NCI-H1092 treated with DMSO at 0.1 percent for 48 hours (cell line): ENCODE measurements at regions not wholly inside any gene's neighbourhood (a gene's known extent, or its start where the extent isn't known, plus 50 kb on each side); places are given as distances from the start of the nearest gene placed in this dataset.

Experiments
- DNase-seq: peaks from one replicate; lab custom pipeline; 2025; lab: John Stamatoyannopoulos, UW

GRCh38 chr20:23205211-23205610 is 119.1 kb upstream of the CD93 start:
- DNase-seq: peak; percentile 51

DNA sequence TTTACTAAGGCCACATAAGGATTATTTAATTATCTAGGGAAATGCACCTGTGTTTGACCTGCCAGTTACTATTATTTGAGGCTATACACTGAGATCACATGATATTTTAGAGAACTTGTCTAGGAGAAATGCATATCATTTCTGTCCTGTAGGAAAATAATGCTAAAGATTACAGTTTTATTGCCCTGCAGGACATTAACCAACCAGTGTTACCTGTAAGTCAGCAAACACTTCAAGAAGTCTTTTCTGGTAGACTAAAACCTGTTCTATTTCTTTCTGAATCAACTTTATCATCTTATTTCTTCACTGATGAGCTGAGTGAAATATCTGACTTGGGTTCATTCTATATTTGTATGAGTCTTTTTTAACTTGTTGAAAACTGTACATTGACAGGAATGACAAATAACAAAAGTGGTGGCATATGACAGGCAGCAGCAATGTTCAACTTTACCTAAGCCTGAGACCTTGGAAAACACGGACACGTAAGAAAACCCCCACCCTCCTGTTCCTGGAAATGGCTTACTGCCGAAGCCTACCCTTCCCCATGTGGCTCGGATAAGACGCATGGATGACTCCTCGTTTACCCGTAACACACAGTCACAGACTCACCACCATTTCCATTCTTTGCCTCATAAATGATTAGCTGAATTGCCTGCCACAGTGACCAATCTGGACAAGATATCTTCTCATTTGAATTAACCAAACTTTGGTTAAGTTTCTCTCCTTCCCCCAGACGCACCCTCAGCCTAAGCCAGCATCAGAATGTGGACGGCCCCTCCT is 118.0 kb upstream of the CD93 start:
- DNase-seq: no peak

GRCh38 chr20:23203310-23203709 is 117.2 kb upstream of the CD93 start:
- no peak for DNase-seq

DNA sequence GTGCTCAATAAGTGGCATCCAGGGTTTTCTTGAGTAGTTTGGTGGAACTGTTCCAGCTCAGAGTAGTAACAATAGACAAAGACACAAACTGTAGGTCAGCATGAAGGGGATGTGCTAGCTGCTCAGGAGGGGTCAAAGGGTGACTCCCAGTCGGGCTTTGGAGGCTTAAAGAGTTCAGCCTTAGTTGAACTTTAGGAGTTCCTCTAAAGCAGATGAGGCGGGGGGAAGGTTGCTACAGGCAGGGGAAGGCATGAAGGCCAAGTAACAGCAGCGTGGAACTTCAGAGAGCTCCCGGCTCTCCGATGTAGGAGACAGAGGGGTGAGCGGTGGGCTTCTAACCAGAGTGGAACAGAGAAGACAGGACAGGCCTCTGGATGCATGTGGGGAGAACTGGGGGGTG is 115.5 kb upstream of the CD93 start:
- DNase-seq: no peak

- DNase-seq: peak; percentile 23
These were observed 114.8 kb upstream of the CD93 start for GRCh38 chr20:23200914-23201313.

DNA sequence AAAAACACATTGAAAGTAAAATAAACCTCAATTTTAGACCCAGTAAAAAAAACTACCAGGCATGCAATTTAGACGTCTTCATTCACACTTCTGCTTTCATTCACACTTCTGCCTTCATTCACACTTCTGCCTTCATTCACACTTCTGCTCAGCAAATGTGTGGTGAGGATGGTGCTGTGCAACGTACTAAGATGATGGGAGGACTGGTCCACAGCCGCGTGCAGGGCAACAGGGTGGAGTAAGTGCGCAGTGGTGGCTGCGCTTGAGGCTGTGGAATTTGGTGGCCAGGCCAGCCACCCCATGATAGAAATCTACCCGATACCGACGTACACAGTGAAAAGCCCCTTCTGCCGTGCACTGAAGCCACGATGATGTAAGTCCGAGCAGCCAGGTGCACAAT is 114.3 kb upstream of the CD93 start:
- no peak for DNase-seq

DNA sequence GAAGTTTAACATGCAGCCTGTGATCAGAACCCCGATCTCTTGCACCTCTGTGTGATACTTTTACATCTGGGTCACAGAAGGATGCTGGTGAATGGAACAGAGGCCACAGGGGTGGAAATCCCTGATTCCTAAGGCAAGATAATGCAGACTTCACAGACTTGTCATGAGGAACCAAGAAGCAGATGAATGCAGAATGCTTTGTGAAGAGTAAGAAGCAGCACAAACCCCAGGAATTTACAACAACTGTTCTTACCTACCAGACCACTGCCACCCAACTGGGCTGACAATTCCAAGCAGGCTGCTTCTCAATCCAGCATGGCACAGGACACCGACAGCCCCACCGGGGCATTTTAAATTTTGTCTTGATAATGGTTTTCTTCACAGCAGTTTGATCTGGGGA is 113.2 kb upstream of the CD93 start:
- no peak for DNase-seq

DNA sequence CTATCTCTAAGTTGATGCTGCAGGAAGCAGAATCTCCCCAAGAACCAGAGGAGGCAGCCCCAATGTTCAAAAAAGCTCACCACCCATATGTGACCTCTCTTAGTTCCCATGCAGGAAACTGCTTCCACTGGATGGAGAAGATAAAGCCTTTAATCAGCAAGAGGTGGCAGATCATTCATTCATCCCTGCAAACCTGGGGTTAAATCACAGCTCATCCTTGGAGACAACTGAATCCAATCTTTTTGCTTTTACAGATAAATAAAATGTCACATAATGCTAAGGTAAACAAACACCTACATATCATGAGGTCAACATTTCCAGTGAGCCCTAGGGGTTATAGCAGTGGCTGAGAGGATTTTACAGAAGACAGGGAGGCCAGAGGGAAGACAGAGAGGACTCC is 112.7 kb upstream of the CD93 start:
- DNase-seq: no peak

DNA sequence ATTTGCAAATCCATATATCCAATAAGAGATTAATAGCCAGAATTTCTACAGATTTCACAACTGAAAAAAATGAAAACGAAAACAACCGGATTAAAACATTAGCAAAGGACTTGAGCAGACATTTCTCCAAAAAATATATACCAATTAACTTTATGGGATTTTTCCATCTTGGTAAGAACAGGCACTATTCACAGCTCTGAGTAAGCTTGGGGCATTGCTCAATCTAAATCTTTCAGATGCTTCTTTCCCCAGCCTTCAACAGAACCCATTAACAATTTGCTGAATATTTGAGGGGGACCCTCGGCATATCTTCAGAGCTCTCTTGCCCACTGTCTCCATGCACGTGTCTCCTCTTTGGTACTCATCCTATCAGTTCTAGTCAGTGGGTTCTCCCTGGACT is 111.7 kb upstream of the CD93 start:
- no peak for DNase-seq

GRCh38 chr20:23195636-23196035 is 109.5 kb upstream of the CD93 start:
- DNase-seq: no peak

DNA sequence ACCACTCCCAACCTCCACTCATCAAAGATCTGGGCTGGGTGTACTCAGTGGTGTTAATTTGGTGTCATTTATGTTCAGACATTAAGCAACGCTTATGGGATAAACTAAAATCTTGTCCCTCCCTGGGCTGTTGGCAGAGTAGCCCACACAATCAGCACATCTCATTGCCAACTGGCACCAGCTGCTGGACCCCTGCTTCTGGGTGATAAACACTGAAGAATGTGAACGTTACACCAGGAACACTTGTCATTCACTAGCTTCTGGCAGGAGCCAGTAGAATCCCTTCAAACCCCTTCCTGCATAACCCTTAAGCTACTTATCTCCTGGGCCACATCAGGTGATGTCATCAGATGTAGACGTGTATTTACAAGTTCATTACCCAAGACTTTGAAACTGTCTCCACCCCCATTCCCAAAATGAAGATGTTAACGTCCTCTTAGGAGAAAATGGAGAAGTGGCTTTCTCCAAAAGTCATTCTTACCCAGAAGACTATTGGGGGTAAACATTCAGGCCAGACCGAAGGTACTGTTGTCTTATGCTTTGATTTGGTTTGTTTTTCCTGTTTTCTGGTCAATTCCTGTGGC is 107.8 kb upstream of the CD93 start:
- DNase-seq: no peak

- no peak for DNase-seq
These were observed 106.3 kb upstream of the CD93 start for GRCh38 chr20:23192469-23192868.

DNA sequence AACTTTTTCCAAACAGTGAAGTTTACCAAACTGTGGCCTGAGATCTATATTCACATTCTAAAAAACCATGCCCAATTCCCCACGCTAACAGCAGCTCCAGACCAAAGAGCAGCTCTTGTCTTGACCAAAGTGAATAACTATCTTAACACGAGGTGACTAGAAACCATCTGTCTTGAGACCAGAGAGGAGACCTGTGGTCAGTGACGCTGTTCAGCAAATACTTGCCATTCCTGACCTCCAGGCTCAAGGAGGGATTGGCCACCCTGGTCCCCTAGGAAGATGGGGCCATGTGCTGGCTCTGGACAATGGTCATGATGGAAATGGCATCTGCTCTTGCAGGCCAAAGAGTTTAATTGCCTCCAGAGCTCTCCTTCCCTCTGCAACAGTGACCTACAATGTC is 104.4 kb upstream of the CD93 start:
- DNase-seq: no peak

- no peak for DNase-seq
These were observed 103.7 kb upstream of the CD93 start for GRCh38 chr20:23189854-23190253.

- no peak for DNase-seq
These were observed 103.2 kb upstream of the CD93 start for GRCh38 chr20:23189341-23189740.

- DNase-seq: no peak
These were observed 102.4 kb upstream of the CD93 start for GRCh38 chr20:23188377-23189169.

DNA sequence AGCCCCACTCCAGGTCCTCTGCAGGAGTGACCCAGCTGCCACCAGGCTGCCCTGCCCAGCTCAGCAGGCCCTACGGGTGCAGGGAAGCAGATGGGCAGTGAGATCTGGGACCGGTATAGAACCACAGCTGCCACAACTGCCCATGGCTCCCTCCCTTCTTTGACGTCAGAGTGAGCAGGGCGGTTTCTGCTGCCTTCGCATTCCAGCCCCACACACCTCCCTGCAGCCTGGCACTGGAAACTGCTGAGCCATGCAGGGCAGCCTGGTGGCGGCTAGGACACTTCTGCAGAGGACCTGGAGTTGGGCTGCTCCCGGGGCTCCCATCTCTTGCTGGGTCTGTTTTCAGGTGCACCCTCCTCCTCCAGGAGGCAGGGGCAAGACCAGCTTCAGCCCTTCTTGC is 101.6 kb upstream of the CD93 start:
- no peak for DNase-seq

DNA sequence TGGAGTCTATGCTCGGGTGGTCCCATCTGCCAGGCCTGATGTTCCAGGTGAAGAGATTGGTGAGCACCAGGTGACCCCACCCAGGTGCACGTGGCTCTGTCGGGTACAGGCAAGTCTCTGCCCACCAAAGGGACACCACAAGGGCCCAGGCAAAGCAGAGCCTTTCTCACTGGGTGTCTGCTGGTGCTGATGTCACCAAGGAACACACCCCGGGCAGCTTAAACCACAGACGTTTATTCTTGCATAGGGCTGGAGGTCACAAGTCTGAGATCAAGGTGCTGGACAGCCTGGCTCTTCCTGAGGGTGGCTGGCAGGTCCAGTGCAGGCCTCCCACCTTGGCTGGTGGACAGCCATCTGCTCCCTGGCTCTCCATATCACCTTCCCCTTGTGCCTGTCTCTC is 100.7 kb upstream of the CD93 start:
- no peak for DNase-seq

GRCh38 chr20:23180451-23180921 is 94.4 kb upstream of the CD93 start:
- no peak for DNase-seq

DNA sequence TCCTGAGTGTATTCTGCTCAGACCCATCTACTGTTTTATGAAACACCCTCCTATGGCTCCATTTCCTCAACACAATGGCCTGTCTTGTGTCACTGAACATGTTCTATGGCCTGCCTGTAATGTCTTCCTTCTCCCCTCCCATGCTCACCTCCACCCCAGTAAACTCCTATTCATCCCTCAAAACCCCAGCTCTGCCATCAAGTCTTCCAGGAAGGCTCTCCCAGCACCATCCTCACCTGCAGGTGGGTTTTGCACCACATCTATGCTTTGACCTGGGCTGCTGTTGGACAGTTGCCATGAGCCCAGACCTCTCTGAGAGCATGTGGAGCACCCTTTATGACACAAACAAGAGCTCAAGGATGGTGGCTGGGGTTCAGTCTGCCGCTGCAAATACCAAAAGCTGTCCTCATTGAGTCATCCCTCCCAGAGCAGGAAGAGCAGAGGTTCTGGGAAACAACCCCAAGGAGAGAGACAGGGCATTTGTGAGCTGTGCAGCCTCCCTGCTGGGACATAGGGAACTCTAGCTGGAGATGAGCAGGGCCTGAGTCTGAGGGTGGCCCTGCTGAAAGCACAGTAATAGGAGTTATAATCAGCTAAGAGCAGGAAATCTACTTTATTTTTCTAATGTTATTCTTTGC is 93.8 kb upstream of the CD93 start:
- DNase-seq: no peak

GRCh38 chr20:23178806-23179205 is 92.7 kb upstream of the CD93 start:
- no peak for DNase-seq

DNA sequence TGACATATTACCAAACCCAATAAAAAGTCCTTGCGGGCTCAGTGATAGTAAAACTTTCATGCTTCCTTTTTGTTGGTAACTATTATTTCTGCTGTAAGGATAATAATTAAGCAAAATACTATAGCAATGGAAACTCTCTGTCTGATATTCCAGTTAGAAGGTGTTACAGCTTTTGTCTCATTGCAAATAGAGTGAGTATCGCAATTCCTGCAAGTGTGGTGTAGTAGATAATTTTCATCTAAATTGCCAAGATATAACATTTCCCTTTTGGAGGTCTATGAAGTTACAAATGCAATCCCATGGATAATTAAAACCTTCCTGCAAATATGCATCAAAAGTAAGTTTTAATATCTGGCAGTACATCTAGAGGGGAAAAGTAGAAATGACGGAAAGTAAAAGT is 88.7 kb upstream of the CD93 start:
- no peak for DNase-seq

DNA sequence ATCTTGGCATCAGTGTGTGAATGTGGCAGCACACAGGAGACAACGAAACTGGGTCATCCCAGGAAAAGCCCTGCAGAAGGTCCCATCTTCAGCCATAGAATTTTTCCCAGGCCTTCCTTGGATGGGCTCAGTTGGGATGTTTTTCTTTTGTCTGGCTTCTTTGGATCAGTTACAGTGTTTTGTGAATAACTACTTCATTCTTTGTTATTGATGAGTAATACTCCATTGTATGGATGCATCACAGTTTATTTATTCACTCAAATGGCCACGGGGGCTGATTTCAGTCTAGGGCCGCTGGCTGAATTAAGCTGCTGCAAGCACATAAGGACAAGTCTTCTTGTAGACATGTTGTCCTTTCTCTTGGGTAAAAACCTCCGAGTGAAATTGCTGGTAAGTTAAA is 81.3 kb upstream of the CD93 start:
- DNase-seq: no peak
